ENCODE measurements at regions not wholly inside any gene's neighbourhood (a gene's known extent, or its start where the extent isn't known, plus 50 kb on each side); places are given as distances from the start of the nearest gene placed in this dataset.
A peak's percentile ranks its signal among the peaks of the same experiment; 100 is the strongest.

DNA sequence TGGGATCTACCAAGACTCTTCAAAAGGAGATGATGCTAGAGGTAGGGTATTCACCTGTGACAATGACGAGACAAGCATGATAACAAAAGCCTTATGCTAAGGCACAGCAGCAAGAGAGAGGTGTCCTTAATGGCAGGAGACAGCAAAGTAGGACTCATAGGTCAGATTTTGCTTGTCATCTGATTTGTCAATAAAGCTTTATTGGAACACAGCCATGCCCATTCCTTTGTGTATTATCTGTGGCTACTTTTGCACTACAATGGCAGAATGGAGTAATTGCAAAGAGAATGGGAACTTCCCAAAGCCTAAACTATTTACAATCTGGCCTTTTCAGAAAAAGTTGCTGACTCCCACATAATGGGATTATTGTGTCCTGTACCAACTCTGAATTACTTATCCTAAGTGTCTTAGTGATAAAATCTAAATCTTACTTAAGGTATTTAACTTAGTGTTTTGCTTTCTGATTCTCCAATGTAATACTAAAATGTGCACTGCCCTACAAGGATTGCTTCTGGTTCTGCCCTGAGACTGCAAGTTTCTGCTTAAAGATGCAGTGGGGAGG lies 221.6 kb downstream of the CDC5L start:
- H3K4me2 ChIP-seq (ENCODE audit: low read length) = no peak overlapping the region
- peaks cover 1% of the 10 kb centered on the region for H3K9me3 ChIP-seq (ENCODE audit: insufficient read depth, low read depth, low read length)
- no peak overlapping the region for H2BK120ac ChIP-seq (ENCODE audit: insufficient read depth, low read length, poor library complexity)
- H3K4me3 ChIP-seq (ENCODE audit: low read depth, low read length) = no peak overlapping the region
- no peak overlapping the region for H2AFZ ChIP-seq (ENCODE audit: insufficient read depth, low read length, poor library complexity)
- no peak overlapping the region for H3K4ac ChIP-seq (ENCODE audit: low read depth, low read length)
- H3K18ac ChIP-seq (ENCODE audit: low read length) = no peak overlapping the region
- H4K8ac ChIP-seq (ENCODE audit: low read depth, low read length) = no peak overlapping the region
- H2AK5ac ChIP-seq (ENCODE audit: low read length) = no peak overlapping the region
- no peak overlapping the region for H3K14ac ChIP-seq (ENCODE audit: low read length)
- H3K79me2 ChIP-seq (ENCODE audit: control insufficient read depth, insufficient read depth, low read length, poor library complexity) = no peaks in the 10 kb centered on the region
- H3K4me1 ChIP-seq (ENCODE audit: control insufficient read depth in 1 of 2, insufficient read depth in 2 of 2, low read length in 2 of 2) = no peaks in the 10 kb centered on the region
- H3K9ac ChIP-seq (ENCODE audit: low read length) = no peak overlapping the region
- H2BK5ac ChIP-seq (ENCODE audit: low read depth, low read length, poor library complexity) = no peak overlapping the region
- no peak overlapping the region for H3K27ac ChIP-seq (ENCODE audit: low read depth, low read length)
- no peak overlapping the region for H2BK12ac ChIP-seq (ENCODE audit: low read length)
- H4K12ac ChIP-seq (ENCODE audit: low read depth, low read length) = no peak overlapping the region
- no peak for DNase-seq
- H3K27me3 ChIP-seq (ENCODE audit: insufficient read depth, low read length) = no peaks in the 10 kb centered on the region
- H3K79me1 ChIP-seq (ENCODE audit: low read length) = no peaks in the 10 kb centered on the region
- H3K36me3 ChIP-seq (ENCODE audit: control insufficient read depth in 1 of 2, insufficient read depth in 2 of 2, low read length in 2 of 2) = no peaks in the 10 kb centered on the region
- no peak overlapping the region for H3K23ac ChIP-seq (ENCODE audit: low read length)
- H4K91ac ChIP-seq (ENCODE audit: low read depth, low read length) = no peak overlapping the region
- WGBS (ENCODE audit: extremely low coverage, insufficient coverage, insufficient read length) = no CpG with 5 or more reads among the region's 1 CpG

DNA sequence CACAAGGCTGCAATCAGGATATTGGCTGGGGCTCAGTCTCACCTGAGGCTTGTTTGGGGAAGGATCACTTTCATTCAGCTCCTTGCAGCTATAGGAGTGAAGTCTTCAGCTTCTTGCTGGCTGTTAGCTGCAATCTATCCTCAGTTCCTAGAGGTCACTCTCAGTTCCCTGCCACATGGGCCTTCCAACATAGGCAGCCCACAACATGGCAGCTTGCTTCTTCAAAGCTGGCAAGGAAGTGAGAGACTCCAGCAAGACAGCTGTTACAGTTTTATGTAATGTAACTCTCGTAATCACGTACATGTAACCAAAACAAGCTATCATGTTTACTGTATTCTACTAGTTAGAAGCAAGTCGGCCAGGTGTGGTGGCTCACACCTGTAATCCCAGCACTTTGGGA lies 226.9 kb downstream of the CDC5L start:
- no peaks in the 10 kb centered on the region for H3K4me1 ChIP-seq (ENCODE audit: control insufficient read depth in 1 of 2, insufficient read depth in 2 of 2, low read length in 2 of 2)
- no peak overlapping the region for H3K14ac ChIP-seq (ENCODE audit: low read length)
- WGBS (ENCODE audit: extremely low coverage, insufficient coverage, insufficient read length) = no CpG with 5 or more reads among the region's 3 CpGs

GRCh38 chr6:44615621-44616020 lies 228.1 kb downstream of the CDC5L start:
- Histone ChIP-seq H4K8ac (ENCODE audit: low read depth, low read length) (no peak overlapping the region), H3K14ac (ENCODE audit: low read length) (no peak overlapping the region), H2BK5ac (ENCODE audit: low read depth, low read length, poor library complexity) (no peak overlapping the region), H3K27me3 (ENCODE audit: insufficient read depth, low read length) (peaks cover 2% of the 10 kb centered on the region), H4K91ac (ENCODE audit: low read depth, low read length) (no peak overlapping the region), H3K9me3 (ENCODE audit: insufficient read depth, low read depth, low read length) (no peaks in the 10 kb centered on the region), H4K12ac (ENCODE audit: low read depth, low read length) (no peak overlapping the region), H3K4me1 (ENCODE audit: control insufficient read depth in 1 of 2, insufficient read depth in 2 of 2, low read length in 2 of 2) (no peaks in the 10 kb centered on the region), H3K18ac (ENCODE audit: low read length) (no peak overlapping the region), H3K79me1 (ENCODE audit: low read length) (no peaks in the 10 kb centered on the region), H2AK5ac (ENCODE audit: low read length) (no peak overlapping the region), H3K4ac (ENCODE audit: low read depth, low read length) (no peak overlapping the region), H2BK120ac (ENCODE audit: insufficient read depth, low read length, poor library complexity) (no peak overlapping the region), H3K23ac (ENCODE audit: low read length) (no peak overlapping the region), H3K27ac (ENCODE audit: low read depth, low read length) (no peak overlapping the region), H2BK12ac (ENCODE audit: low read length) (no peak overlapping the region), H2AFZ (ENCODE audit: insufficient read depth, low read length, poor library complexity) (no peak overlapping the region), H3K4me2 (ENCODE audit: low read length) (no peak overlapping the region), H3K36me3 (ENCODE audit: control insufficient read depth in 1 of 2, insufficient read depth in 2 of 2, low read length in 2 of 2) (no peaks in the 10 kb centered on the region), H3K79me2 (ENCODE audit: control insufficient read depth, insufficient read depth, low read length, poor library complexity) (no peaks in the 10 kb centered on the region), H3K4me3 (ENCODE audit: low read depth, low read length) (no peak overlapping the region), H3K9ac (ENCODE audit: low read length) (no peak overlapping the region)
- no CpG with 5 or more reads among the region's 3 CpGs for WGBS (ENCODE audit: extremely low coverage, insufficient coverage, insufficient read length)
- no peak for DNase-seq

More for the DNA sequence above, 226.9 kb downstream of the CDC5L start:
- Histone ChIP-seq H3K79me2 (ENCODE audit: control insufficient read depth, insufficient read depth, low read length, poor library complexity) (no peaks in the 10 kb centered on the region), H3K9ac (ENCODE audit: low read length) (no peak overlapping the region), H3K4me2 (ENCODE audit: low read length) (no peak overlapping the region), H2AK5ac (ENCODE audit: low read length) (no peak overlapping the region), H3K18ac (ENCODE audit: low read length) (no peak overlapping the region), H4K12ac (ENCODE audit: low read depth, low read length) (no peak overlapping the region), H2BK5ac (ENCODE audit: low read depth, low read length, poor library complexity) (no peak overlapping the region), H4K8ac (ENCODE audit: low read depth, low read length) (no peak overlapping the region), H3K27ac (ENCODE audit: low read depth, low read length) (no peak overlapping the region), H2AFZ (ENCODE audit: insufficient read depth, low read length, poor library complexity) (no peak overlapping the region), H3K9me3 (ENCODE audit: insufficient read depth, low read depth, low read length) (no peaks in the 10 kb centered on the region), H3K4ac (ENCODE audit: low read depth, low read length) (no peak overlapping the region), H3K36me3 (ENCODE audit: control insufficient read depth in 1 of 2, insufficient read depth in 2 of 2, low read length in 2 of 2) (no peaks in the 10 kb centered on the region), H3K4me3 (ENCODE audit: low read depth, low read length) (no peak overlapping the region), H2BK12ac (ENCODE audit: low read length) (no peak overlapping the region), H3K23ac (ENCODE audit: low read length) (no peak overlapping the region), H2BK120ac (ENCODE audit: insufficient read depth, low read length, poor library complexity) (no peak overlapping the region), H3K79me1 (ENCODE audit: low read length) (no peaks in the 10 kb centered on the region), H3K27me3 (ENCODE audit: insufficient read depth, low read length) (peaks cover 2% of the 10 kb centered on the region), H4K91ac (ENCODE audit: low read depth, low read length) (no peak overlapping the region)
- DNase-seq = no peak

GRCh38 chr6:44617416-44617815 lies 229.9 kb downstream of the CDC5L start:
- Histone ChIP-seq H3K79me1 (ENCODE audit: low read length) (no peaks in the 10 kb centered on the region), H2BK5ac (ENCODE audit: low read depth, low read length, poor library complexity) (no peak overlapping the region), H2BK12ac (ENCODE audit: low read length) (no peak overlapping the region), H3K9ac (ENCODE audit: low read length) (peak overlapping the region; percentile 7), H3K23ac (ENCODE audit: low read length) (no peak overlapping the region), H3K4me2 (ENCODE audit: low read length) (no peak overlapping the region), H4K91ac (ENCODE audit: low read depth, low read length) (no peak overlapping the region), H3K27me3 (ENCODE audit: insufficient read depth, low read length) (peaks cover 2% of the 10 kb centered on the region), H3K27ac (ENCODE audit: low read depth, low read length) (no peak overlapping the region), H3K14ac (ENCODE audit: low read length) (no peak overlapping the region), H4K8ac (ENCODE audit: low read depth, low read length) (no peak overlapping the region), H4K12ac (ENCODE audit: low read depth, low read length) (no peak overlapping the region), H3K4me3 (ENCODE audit: low read depth, low read length) (no peak overlapping the region), H2AK5ac (ENCODE audit: low read length) (no peak overlapping the region), H3K36me3 (ENCODE audit: control insufficient read depth in 1 of 2, insufficient read depth in 2 of 2, low read length in 2 of 2) (no peaks in the 10 kb centered on the region), H3K4me1 (ENCODE audit: control insufficient read depth in 1 of 2, insufficient read depth in 2 of 2, low read length in 2 of 2) (no peaks in the 10 kb centered on the region), H3K9me3 (ENCODE audit: insufficient read depth, low read depth, low read length) (no peaks in the 10 kb centered on the region), H3K4ac (ENCODE audit: low read depth, low read length) (no peak overlapping the region), H2BK120ac (ENCODE audit: insufficient read depth, low read length, poor library complexity) (no peak overlapping the region), H3K18ac (ENCODE audit: low read length) (no peak overlapping the region), H2AFZ (ENCODE audit: insufficient read depth, low read length, poor library complexity) (no peak overlapping the region), H3K79me2 (ENCODE audit: control insufficient read depth, insufficient read depth, low read length, poor library complexity) (no peaks in the 10 kb centered on the region)
- DNase-seq = no peak
- WGBS (ENCODE audit: extremely low coverage, insufficient coverage, insufficient read length) = no CpG with 5 or more reads among the region's 7 CpGs

Data from trophoblast cell (in vitro differentiated cells and primary cell).